ENCODE measurements at regions not wholly inside any gene's neighbourhood (a gene's known extent, or its start where the extent isn't known, plus 50 kb on each side); places are given as distances from the start of the nearest gene placed in this dataset.

- DNase-seq: no peak
These were observed 581.4 kb downstream of the USP25 start for GRCh38 chr21:16311229-16311628.

- DNase-seq: no peak
These were observed 582.5 kb downstream of the USP25 start for GRCh38 chr21:16312321-16312720.

- DNase-seq: no peak
These were observed 585.4 kb downstream of the USP25 start for GRCh38 chr21:16315223-16315622.

GRCh38 chr21:16318651-16319300, 589.0 kb downstream of the USP25 start:
- no peak for DNase-seq

GRCh38 chr21:16320110-16320509, 590.3 kb downstream of the USP25 start:
- no peak for DNase-seq

GRCh38 chr21:16322454-16322853, 592.7 kb downstream of the USP25 start:
- DNase-seq: no peak

GRCh38 chr21:16323596-16323995, 593.8 kb downstream of the USP25 start:
- no peak for DNase-seq

- no peak for DNase-seq
These were observed 594.8 kb downstream of the USP25 start for GRCh38 chr21:16324630-16325029.

GRCh38 chr21:16330082-16330907, 600.5 kb downstream of the USP25 start:
- DNase-seq: no peak

GRCh38 chr21:16330908-16331268, 601.1 kb downstream of the USP25 start:
- no peak for DNase-seq

- no peak for DNase-seq
These were observed 607.5 kb downstream of the USP25 start for GRCh38 chr21:16337266-16337665.

GRCh38 chr21:16342932-16343331, 613.1 kb downstream of the USP25 start:
- DNase-seq: no peak

GRCh38 chr21:16343776-16344175, 614.0 kb downstream of the USP25 start:
- no peak for DNase-seq

- DNase-seq: no peak
These were observed 616.0 kb downstream of the USP25 start for GRCh38 chr21:16345757-16346156.

GRCh38 chr21:16347223-16347622, 617.4 kb downstream of the USP25 start:
- DNase-seq: no peak

GRCh38 chr21:16353764-16354163, 624.0 kb downstream of the USP25 start:
- no peak for DNase-seq

GRCh38 chr21:16357994-16358393, 628.2 kb downstream of the USP25 start:
- no peak for DNase-seq

- no peak for DNase-seq
These were observed 629.0 kb downstream of the USP25 start for GRCh38 chr21:16358784-16359183.

GRCh38 chr21:16363100-16363499, 633.3 kb downstream of the USP25 start:
- DNase-seq: no peak

- no peak for DNase-seq
These were observed 633.7 kb downstream of the USP25 start for GRCh38 chr21:16363518-16363917.

- no peak for DNase-seq
These were observed 636.4 kb downstream of the USP25 start for GRCh38 chr21:16366207-16366606.

GRCh38 chr21:16367079-16367478, 637.3 kb downstream of the USP25 start:
- DNase-seq: no peak

GRCh38 chr21:16370186-16370585, 640.4 kb downstream of the USP25 start:
- no peak for DNase-seq

- no peak for DNase-seq
These were observed 642.8 kb downstream of the USP25 start for GRCh38 chr21:16372586-16372985.

GRCh38 chr21:16376673-16377072, 646.9 kb downstream of the USP25 start:
- no peak for DNase-seq
